Prostate gland (tissue), 2 donors: ENCODE measurements at regions not wholly inside any gene's neighbourhood (a gene's known extent, or its start where the extent isn't known, plus 50 kb on each side); places are given as distances from the start of the nearest gene placed in this dataset.

Experiments used
- DNase-seq: peaks from one replicate; pipeline ENCODE4 v3.0.0-alpha.2; 2019; ENCODE audit warnings: low spot score
- H3K27ac ChIP-seq, 2 donors: fragments of 200-600 bp; sonication (generic); 2 replicates each; pipeline ENCODE4 v1.5.1; 2017 to 2019
- H3K27me3 ChIP-seq: fragments of 200-600 bp; sonication (generic); replicated peaks from 2 replicates; pipeline ENCODE4 v1.5.1; 2019; ENCODE audit not compliant: insufficient read depth
- H3K36me3 ChIP-seq, 2 donors: fragments of 200-600 bp; sonication (generic); 1 replicate in 1 of 2; 2 replicates in 1 of 2; pipeline versions ENCODE4 v1.5.1 to v1.8.1; 2017 to 2019
- H3K4me1 ChIP-seq: fragments of 200-600 bp; sonication (generic); replicated peaks from 2 replicates; pipeline ENCODE4 v1.5.1; 2019
- H3K4me3 ChIP-seq, 2 donors: fragments of 200-600 bp; sonication (generic); 2 replicates each; pipeline ENCODE4 v1.5.1; 2017 to 2019
- H3K9me3 ChIP-seq: fragments of 200-600 bp; sonication (generic); 2 replicates; pipeline ENCODE4 v1.5.1; 2017
- CTCF ChIP-seq, 4 experiments: fragments of 200-600 bp in 2 of 4; fragments of 450-650 bp in 2 of 4; sonication (generic) in 2 of 4; IDR thresholded peaks; 1 replicate in 3 of 4; 2 replicates in 1 of 4; pipeline ENCODE4 v1.5.1; 2016 to 2019; ENCODE audit warnings: antibody characterized with exemption in 4 of 4, mild to moderate bottlenecking in 2 of 4, moderate library complexity in 2 of 4
- POLR2A ChIP-seq: fragments of 450-650 bp; IDR thresholded peaks from one replicate; pipeline ENCODE4 v1.6.1; 2016; ENCODE audit warnings: antibody characterized with exemption, mild to moderate bottlenecking
- POLR2AphosphoS5 ChIP-seq: sonication (generic); formaldehyde crosslinking; IDR thresholded peaks from one replicate; pipeline ENCODE4 v1.6.1; 2017; ENCODE audit warnings: antibody characterized with exemption
- WGBS: methylation state at CpG from one replicate; pipeline ENCODE4 v1.1.5; 2018; 5-methylcytosine and 5-hydroxymethylcytosine counted together
- intact Hi-C: fragments of 100-400 bp; cut with DNase I; formaldehyde crosslinking; loops from one replicate; pipeline ENCODE4 v1.14.2; 2022

- intact Hi-C loops: no loop called here
- H3K27me3 ChIP-seq: no peaks in the 10 kb centered on the region
- no peak for TF ChIP-seq CTCF (IDR thresholded peaks at IDR 0.05)
- TF ChIP-seq POLR2A: no peak
- no peaks in the 10 kb centered on the region for H3K9me3 ChIP-seq
- no peak for DNase-seq
- H3K36me3 ChIP-seq: no peaks in the 10 kb centered on the region
- WGBS: 66% methylated on average over 5 of the region's 5 CpGs
- no peaks in the 10 kb centered on the region for H3K4me1 ChIP-seq
- H3K27ac ChIP-seq: no peak overlapping the region
- H3K4me3 ChIP-seq: no peak overlapping the region
Observed at GRCh38 chr6:147065786-147066185, 138.4 kb upstream of the STXBP5 start.

DNA sequence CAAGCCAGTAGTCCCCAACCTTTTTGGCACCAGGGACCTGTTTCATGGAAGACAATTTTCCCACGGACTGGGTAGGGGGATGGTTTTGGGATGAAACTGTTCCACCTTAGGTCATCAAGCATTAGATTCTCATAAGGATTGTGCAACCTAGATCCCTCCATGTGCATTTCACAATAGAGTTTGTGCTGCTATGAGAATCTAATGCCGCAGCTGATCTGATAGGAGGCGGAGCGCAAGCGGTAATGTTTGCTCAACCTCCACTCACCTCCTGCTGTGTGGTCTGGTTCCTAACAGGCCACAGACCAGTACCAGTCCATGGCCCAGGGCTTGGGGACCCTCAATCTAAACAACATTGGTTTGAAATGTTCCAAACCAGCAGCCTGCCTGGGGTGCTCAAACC is 137.0 kb upstream of the STXBP5 start:
- intact Hi-C loops: no loop called here
- WGBS: 92% methylated on average over 5 of the region's 5 CpGs

GRCh38 chr6:147071776-147072175 is 132.4 kb upstream of the STXBP5 start:
- H3K27me3 ChIP-seq: no peaks in the 10 kb centered on the region
- WGBS: 83% methylated on average over 2 of the region's 2 CpGs
- TF ChIP-seq POLR2AphosphoS5 (no peak), CTCF (IDR thresholded peaks at IDR 0.05) (no peak), POLR2A (no peak)
- H3K4me1 ChIP-seq: peaks cover 4% of the 10 kb centered on the region
- no peak for DNase-seq
- no peaks in the 10 kb centered on the region for H3K36me3 ChIP-seq
- H3K27ac ChIP-seq: no peak overlapping the region
- H3K9me3 ChIP-seq: no peaks in the 10 kb centered on the region
- H3K4me3 ChIP-seq: no peak overlapping the region
- intact Hi-C loops: no loop called here

More for the DNA sequence above, 137.0 kb upstream of the STXBP5 start:
- no peaks in the 10 kb centered on the region for H3K27me3 ChIP-seq
- H3K4me3 ChIP-seq: no peak overlapping the region
- no peak for DNase-seq
- no peaks in the 10 kb centered on the region for H3K4me1 ChIP-seq
- TF ChIP-seq POLR2A: no peak
- TF ChIP-seq CTCF (IDR thresholded peaks at IDR 0.05): no peak
- TF ChIP-seq POLR2AphosphoS5: no peak
- no peak overlapping the region for H3K27ac ChIP-seq
- H3K9me3 ChIP-seq: no peaks in the 10 kb centered on the region
- no peaks in the 10 kb centered on the region for H3K36me3 ChIP-seq

DNA sequence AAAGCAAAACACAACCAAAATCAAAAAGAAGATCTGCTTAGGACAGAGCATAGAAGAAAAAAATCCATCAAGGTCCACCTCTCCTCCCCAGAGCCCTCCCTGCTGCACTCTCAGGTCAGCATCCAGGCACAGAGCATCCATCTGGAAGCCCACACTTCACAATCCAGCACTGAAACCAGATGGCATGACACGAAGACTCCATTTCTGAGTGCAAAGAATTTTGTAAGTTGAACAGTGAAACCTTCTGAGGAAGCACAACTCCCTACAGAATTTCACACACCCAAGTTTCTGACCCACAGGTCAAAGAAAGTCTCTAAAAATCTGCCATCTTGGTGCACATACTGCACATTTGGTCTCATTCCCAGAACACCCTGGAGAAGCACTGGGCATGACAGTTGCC is 128.8 kb upstream of the STXBP5 start:
- H3K27ac ChIP-seq: no peak overlapping the region
- DNase-seq: no peak
- intact Hi-C loops: no loop called here
- TF ChIP-seq POLR2A: no peak
- no peak for TF ChIP-seq POLR2AphosphoS5
- TF ChIP-seq CTCF (IDR thresholded peaks at IDR 0.05): no peak
- 95% methylated on average over 1 of the region's 1 CpG for WGBS
- H3K4me3 ChIP-seq: no peak overlapping the region
- H3K9me3 ChIP-seq: no peaks in the 10 kb centered on the region
- H3K4me1 ChIP-seq: peaks cover 13% of the 10 kb centered on the region
- H3K36me3 ChIP-seq: no peaks in the 10 kb centered on the region
- H3K27me3 ChIP-seq: no peaks in the 10 kb centered on the region

GRCh38 chr6:147077251-147077650 is 127.0 kb upstream of the STXBP5 start:
- H3K4me1 ChIP-seq: peaks cover 13% of the 10 kb centered on the region
- peak overlapping the region; percentile 44 to 65 for H3K27ac ChIP-seq
- H3K36me3 ChIP-seq: no peaks in the 10 kb centered on the region
- no peak overlapping the region for H3K4me3 ChIP-seq
- H3K27me3 ChIP-seq: no peaks in the 10 kb centered on the region
- TF ChIP-seq POLR2A: no peak
- TF ChIP-seq POLR2AphosphoS5: peak; percentile 90
- intact Hi-C loops: no loop called here
- DNase-seq: peak; percentile 93
- 39% methylated on average over 5 of the region's 5 CpGs for WGBS
- no peaks in the 10 kb centered on the region for H3K9me3 ChIP-seq
